Fibroblast of pulmonary artery (primary cell): ENCODE measurements at regions not wholly inside any gene's neighbourhood (a gene's known extent, or its start where the extent isn't known, plus 50 kb on each side); places are given as distances from the start of the nearest gene placed in this dataset.

Source experiments
- DNase-seq: peaks from one replicate; pipeline ENCODE4 v3.0.0-alpha.2; 2010; ENCODE audit warnings: low read depth
- H3K4me3 ChIP-seq: replicated peaks from 2 replicates; pipeline ENCODE4 v1.5.1; 2011; ENCODE audit warnings: low read depth, mild to moderate bottlenecking, control low read depth, low read length, moderate library complexity
- CTCF ChIP-seq: IDR thresholded peaks from 2 replicates; pipeline ENCODE4 v1.5.1; 2011; ENCODE audit warnings: mild to moderate bottlenecking, control low read depth, low read length, inconsistent platforms; ENCODE audit errors: missing control alignments

DNA sequence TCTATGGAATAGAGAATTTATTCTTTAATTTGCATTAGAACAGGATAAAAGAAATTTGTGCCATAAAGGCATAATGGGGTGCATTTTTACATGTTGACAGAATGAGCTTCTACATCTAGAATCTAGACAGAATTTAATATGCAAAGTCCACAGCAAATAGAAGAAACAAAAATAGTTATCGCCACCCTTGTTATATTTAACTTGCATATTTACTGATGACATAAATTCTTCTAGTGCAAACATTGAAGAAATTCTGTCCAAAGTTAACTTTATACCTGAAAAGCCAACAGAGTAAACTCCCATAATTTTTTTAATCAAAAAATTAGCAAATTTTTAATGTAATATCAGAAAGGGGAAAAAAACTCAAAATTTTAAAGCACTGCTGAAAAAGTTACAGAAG lies 213.7 kb upstream of the ALCAM start:
- TF ChIP-seq CTCF = no peak
- H3K4me3 ChIP-seq = no peak overlapping the region
- no peak for DNase-seq

DNA sequence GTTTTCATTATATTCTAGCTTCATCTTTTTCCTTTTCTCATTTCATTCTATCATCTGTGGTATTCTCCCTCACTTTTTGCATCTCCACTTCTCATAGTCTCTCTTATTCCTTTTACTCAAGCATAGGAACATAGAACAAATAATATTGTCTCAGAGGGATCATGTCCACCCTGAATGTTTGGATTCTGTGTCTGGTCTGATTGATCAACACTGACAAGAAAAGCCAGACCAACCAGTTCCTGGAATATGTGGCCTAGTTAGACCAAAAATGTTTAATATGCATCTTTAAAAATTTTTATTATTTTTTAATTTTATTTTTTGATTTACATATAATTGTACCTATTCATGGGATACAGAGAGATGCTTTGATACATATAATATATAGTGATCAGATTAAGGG lies 212.0 kb upstream of the ALCAM start:
- H3K4me3 ChIP-seq = no peak overlapping the region
- TF ChIP-seq CTCF = no peak

DNA sequence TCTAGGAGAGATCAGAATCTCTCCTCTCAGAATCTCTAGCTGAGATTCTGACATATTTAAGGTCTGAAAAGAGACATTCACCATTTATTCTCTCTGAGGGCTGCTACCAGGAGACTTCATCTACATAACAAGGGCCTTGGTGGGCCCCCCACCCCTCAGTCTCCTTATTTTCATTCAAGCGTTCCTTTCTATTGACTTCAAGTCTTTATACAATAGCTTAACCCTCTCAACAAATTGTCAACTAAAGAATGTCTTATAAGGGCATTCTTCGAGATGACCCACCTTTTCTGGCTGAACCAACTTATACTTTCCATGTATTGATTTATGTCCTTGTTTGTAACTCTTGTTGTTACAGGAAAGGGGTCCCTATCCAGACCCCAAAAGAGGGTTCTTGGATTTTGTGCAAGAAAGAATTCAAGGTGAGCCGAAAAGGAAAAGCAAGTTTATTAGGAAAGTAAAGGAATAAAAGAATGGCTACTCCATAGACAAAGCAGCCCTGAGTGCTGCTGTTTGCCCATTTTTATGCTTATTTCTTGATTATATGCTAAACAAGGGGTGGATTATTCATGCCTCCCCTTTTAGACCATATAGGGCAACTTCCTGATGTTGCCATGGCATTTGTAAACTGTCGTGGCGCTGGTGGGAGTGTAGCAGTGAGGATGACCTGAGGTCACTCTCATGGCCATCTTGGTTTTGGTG lies 209.5 kb upstream of the ALCAM start:
- no peak overlapping the region for H3K4me3 ChIP-seq
- TF ChIP-seq CTCF = no peak
- DNase-seq = no peak

More for the DNA sequence above, 212.0 kb upstream of the ALCAM start:
- DNase-seq = no peak

- TF ChIP-seq CTCF = no peak
- DNase-seq = no peak
Measured at GRCh38 chr3:105157766-105158085, 209.0 kb upstream of the ALCAM start.

GRCh38 chr3:105158286-105158685 lies 208.4 kb upstream of the ALCAM start:
- DNase-seq = no peak
- H3K4me3 ChIP-seq = no peak overlapping the region
- TF ChIP-seq CTCF = no peak

More at GRCh38 chr3:105157766-105158085, 209.0 kb upstream of the ALCAM start:
- no peak overlapping the region for H3K4me3 ChIP-seq

- H3K4me3 ChIP-seq = no peak overlapping the region
- TF ChIP-seq CTCF = no peak
- DNase-seq = no peak
Measured at GRCh38 chr3:105162448-105162847, 204.3 kb upstream of the ALCAM start.

DNA sequence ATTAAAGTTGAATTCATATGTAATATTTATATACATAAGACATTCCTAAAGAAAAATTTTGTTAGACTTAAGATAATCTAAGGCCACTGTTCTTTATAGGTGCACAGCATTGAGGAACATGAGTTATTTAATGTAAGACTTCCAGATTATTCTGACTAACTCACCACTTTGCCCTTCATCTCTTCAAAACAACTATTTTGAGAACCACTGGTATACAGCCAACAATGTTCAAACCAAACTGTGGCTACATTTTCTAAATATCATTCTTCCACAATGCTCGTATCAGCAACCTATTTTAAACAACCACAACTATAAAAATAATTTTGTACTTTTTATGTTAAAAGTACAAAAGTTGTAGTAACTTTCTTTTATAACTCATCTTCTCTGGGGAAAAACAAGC lies 199.8 kb upstream of the ALCAM start:
- peak; percentile 18 for DNase-seq
- no peak for TF ChIP-seq CTCF
- no peak overlapping the region for H3K4me3 ChIP-seq
